ENCODE measurements at regions not wholly inside any gene's neighbourhood (a gene's known extent, or its start where the extent isn't known, plus 50 kb on each side); places are given as distances from the start of the nearest gene placed in this dataset.
A peak's percentile ranks its signal among the peaks of the same experiment; 100 is the strongest.

- DNase-seq = no peak
Observed at GRCh38 chr13:79081942-79082341, 324.1 kb downstream of the RBM26 start.

- DNase-seq = no peak
Observed at GRCh38 chr13:79079351-79079839, 326.7 kb downstream of the RBM26 start.

- DNase-seq = no peak
Observed at GRCh38 chr13:79075703-79076102, 330.4 kb downstream of the RBM26 start.

DNA sequence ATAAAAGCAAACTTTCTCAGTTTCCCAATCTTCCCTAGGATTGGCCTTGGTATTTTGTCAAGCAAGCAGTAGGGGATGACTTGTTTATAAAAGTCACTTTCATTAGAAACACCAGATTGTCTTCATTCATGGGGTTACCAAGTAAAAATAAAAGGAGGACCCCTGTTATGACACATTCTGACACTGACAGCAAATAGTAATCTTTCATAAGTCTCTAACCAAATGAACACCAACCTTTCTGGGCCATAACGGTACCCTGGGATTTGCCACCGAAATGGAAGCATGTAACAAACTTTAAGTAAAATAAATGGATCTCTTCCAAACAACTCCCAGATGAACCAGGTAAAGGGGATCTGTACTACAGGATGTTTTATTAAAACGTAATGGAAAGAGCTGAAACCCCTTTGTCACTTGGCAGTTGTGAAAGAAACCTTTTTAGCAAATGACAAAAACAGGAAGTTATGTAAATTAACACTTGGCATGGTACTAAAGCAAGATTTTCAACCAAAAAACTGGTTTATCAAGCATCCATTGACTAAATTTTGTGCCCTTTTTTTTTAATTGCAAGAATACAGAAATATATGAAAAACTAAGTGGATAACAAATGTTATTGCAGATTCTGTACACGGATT, 335.6 kb downstream of the RBM26 start:
- DNase-seq = no peak

GRCh38 chr13:79062291-79062690, 343.8 kb downstream of the RBM26 start:
- DNase-seq = no peak

DNA sequence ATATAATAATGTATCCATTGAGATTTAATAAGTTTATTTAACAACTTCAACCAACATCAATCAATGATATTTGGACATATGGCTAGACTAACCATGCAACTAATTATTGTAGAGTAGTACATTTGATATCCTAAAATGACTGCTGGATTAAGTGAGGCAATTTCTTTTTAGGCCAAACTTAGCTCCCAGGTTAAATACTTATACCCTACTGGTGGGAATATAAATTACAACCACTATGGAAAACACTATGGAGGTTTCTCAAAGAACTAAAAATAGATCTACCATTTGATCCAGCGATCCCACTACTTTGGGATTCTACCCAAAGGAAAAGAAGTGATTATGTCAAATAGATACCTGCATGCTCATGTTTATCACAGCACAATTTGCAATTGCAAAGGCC, 345.8 kb downstream of the RBM26 start:
- DNase-seq = no peak

GRCh38 chr13:79056706-79057105, 349.3 kb downstream of the RBM26 start:
- DNase-seq = no peak

- no peak for DNase-seq
Observed at GRCh38 chr13:79051472-79051871, 354.6 kb downstream of the RBM26 start.

GRCh38 chr13:79044415-79044814, 361.6 kb downstream of the RBM26 start:
- no peak for DNase-seq

DNA sequence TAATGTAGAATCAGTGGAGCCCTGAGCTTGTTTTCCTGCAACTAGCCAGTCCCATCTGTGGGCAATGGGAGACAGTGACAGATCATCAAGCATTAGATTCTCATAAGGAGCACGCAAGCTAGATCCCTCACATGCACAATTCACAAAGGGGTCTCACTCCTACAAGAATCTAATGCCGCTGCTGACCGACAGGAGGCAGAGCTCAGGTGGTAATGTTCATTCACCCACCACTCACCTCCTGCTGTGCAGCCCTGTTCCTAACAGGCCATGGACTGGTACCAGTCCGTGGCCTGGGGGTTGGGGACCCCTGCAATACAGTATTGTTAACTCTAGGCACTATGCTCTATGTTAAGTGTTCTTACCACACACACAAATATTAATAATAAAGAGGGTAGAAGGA, 362.8 kb downstream of the RBM26 start:
- DNase-seq = no peak

GRCh38 chr13:79037197-79037596, 368.9 kb downstream of the RBM26 start:
- DNase-seq = no peak

GRCh38 chr13:79034341-79034740, 371.7 kb downstream of the RBM26 start:
- DNase-seq = no peak

- no peak for DNase-seq
Observed at GRCh38 chr13:79030513-79030912, 371.6 kb upstream of the OBI1 start.

- DNase-seq = no peak
Observed at GRCh38 chr13:79018166-79018565, 359.2 kb upstream of the OBI1 start.

- DNase-seq = no peak
Observed at GRCh38 chr13:79011179-79011578, 352.2 kb upstream of the OBI1 start.

DNA sequence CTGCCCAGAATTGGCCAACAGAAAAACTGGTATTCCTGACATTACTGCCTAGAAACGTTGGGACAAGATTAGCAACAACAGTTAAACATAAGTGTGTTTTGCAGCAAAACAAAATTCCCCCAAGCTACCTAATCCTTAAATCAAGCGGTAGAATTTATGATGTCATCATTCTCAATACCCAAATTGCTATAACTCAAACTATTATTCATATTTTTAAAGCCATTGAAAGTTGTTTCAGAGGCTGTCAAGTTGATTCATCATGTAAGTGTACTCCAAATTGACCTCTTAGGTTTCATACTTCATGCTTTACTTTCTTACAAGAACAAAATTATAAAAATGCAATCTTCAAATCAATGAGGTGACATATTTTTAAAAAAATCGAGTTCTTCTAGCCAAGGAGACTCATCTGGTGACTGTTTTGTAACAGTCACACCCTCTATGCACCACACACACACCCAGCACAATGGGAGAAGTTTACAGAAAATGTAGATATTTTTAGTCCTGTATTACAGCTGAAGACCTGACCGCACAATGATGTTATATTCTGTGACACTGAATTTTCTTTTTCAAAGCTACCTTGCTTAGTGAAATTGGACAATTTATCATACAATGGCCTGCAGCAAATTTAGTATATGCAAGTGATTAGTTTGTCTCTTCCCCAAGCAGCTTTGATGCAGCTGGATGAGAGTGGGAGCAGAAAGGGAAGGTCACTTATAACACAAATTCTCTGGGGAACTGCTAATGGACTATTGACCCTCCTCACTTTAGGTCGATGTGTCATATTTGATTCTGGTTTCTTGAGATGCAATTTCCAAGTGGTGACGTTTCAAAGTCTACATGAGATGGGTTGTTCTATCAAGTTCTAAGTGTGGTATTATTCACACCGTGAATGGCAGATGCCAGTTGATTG, 345.3 kb upstream of the OBI1 start:
- no peak for DNase-seq

DNA sequence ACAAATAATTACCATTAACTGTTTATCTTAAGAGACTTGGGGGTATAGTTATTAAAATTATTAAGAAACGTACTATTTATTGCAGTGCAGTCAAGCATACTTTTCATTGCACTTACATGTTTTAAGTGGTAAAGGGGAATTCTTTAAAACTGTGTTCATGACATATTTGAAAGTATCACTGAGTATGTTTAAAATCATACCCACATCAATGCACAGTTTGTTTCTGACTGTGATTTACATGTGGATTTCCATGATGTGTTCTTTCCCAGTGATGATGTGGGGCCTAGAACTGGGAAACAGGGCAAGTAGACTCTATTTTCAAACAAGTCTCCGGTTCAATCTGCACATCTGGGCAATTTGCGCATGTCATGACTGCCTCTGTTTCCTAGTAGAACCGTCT, 340.5 kb upstream of the OBI1 start:
- DNase-seq = no peak

DNA sequence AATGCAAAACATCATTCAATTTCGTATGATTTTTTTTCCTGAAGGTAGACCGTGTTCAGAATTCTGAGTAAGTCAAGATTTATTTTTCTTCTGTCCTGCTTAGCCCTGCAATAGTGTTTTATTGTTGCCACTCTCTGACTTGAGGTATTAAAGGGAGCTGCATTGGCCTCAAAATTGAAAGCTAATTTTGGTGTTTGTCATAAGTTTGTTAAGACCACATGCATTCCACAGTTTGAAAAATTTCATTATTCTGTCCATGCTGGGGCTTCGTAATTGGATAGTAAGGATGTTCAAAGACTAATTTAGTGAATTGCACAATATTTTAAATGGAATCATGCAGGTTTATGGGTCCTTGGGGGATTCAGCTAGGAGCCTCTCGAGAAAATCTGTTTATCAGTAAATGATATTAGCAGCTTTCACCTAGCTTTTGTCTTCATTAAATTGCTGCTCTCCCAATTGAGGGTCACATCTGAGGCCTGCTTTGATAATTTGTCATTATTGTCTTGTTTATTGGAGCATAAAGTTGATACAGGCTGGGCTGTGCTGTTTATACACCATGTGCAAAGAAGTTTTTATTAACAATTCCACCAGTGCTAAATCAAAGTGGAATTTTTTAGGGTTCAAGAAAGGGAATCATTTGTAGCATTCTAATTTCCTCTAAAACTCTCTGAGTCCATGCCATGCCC, 339.8 kb upstream of the OBI1 start:
- no peak for DNase-seq

DNA sequence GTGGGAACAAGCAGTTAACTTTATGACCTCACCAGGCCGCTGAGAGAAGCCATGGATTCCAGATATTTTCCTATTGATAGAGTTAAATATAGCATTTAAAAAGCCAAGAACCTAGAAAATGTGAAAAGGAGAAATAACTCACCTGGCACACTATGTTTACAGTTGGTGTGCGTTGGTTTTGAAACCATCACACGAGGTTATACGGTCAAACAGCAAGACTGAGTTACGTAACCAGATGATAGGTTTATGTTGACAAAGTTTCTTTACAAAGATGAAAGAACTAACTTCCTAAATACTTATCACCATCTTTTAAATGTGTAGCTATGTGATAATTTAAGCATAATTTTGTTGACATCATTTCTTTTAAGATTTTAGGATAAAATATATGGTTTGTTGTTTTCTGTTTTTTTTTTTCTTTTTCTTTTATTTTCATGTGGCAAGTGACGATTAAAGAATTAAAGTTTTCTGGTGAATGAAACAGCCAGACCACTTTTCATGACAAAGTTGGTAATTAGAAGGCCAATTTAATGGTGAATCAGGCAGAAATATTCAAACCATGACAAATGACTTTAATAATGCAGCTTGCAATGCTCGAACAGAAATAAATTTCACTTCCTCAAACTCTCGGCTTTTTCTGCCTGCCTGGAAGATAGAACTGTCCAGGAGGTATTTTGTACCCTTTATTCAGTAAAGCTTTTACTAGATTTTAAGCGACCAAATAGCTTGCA, 339.1 kb upstream of the OBI1 start:
- no peak for DNase-seq

GRCh38 chr13:78993792-78994191, 334.8 kb upstream of the OBI1 start:
- DNase-seq = no peak

GRCh38 chr13:78981913-78982312, 323.0 kb upstream of the OBI1 start:
- no peak for DNase-seq

DNA sequence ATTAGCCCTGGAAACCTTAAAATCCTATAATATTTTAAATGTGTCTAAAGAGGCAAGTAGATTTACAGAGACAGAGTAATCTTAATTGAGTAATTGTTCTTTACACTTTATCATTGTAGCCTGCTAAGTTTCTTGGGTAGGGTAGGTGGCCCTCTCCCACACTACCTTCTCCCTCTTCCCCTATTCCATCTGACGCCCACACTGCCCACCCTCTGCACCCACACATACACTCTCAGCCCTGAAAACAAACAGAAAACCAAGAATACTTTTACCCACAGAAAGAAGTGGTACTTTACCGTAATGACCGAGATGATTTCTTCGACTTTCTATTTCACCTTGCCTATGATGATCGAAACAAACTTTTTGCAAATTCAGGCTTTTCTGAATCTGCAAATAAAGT, 320.4 kb upstream of the OBI1 start:
- no peak for DNase-seq

- DNase-seq = peak; percentile 30
Observed at GRCh38 chr13:78978381-78978998, 319.5 kb upstream of the OBI1 start.

Data from amniotic stem cell (primary cell).